K562 (cell line): ENCODE measurements at regions not wholly inside any gene's neighbourhood (a gene's known extent, or its start where the extent isn't known, plus 50 kb on each side); places are given as distances from the start of the nearest gene placed in this dataset.

Experiments
- CAMTA2 ChIP-seq: fragments of 250-450 bp; sonication (Bioruptor Pico); conservative IDR thresholded peaks from 2 replicates; pipeline ENCODE4 v1.5.1; 2022
- EZH2 ChIP-seq: IDR thresholded peaks from 2 replicates; pipeline ENCODE4 v1.6.1; 2012; ENCODE audit warnings: low read depth, mild to moderate bottlenecking, inconsistent platforms, low read length, borderline replicate concordance
- LARP7 ChIP-seq: fragments of 450-650 bp; IDR thresholded peaks from 2 replicates; pipeline ENCODE4 v1.6.1; 2016
- SP1 ChIP-seq: sonication (generic); formaldehyde crosslinking; IDR thresholded peaks from 2 replicates; pipeline ENCODE4 v1.8.1; 2022; ENCODE audit warnings: mild to moderate bottlenecking, missing genetic modification reagents
- USF2 ChIP-seq: sonication (generic); formaldehyde crosslinking; IDR thresholded peaks from 2 replicates; pipeline ENCODE4 v1.5.0; 2020; ENCODE audit warnings: missing genetic modification reagents
- ZNF785 ChIP-seq: fragments of 250-450 bp; sonication (Bioruptor Pico); IDR thresholded peaks from 2 replicates; pipeline ENCODE4 v1.4.0; 2020; ENCODE audit warnings: mild to moderate bottlenecking
- TF ChIP-seq, protein P1 (sequence below): sonication (generic); formaldehyde crosslinking; IDR thresholded peaks from 2 replicates; pipeline ENCODE4 v1.8.1; 2023; ENCODE audit warnings: mild to moderate bottlenecking, missing genetic modification reagents

DNA sequence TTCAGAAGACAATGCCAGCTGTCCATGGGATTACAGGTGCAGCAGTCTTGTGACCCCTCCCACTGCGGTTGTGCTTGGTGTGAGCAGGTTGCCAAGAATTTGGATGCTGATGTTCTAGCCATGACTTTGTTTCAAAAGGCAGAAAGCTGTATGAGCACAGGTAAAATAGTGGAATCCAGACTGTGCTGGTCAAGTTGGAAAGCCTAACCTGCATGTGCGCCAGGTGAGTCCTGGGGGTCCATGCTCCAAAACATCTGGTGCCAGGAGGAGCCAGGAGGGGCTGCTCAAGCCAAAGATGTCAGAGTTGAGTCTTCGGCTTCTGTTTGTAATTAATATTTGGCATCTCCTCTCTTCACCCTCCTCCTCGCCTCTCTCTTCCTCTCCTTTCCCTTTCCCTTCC, 330.1 kb downstream of the MYCN start:
- no peak for TF ChIP-seq USF2 (CRISPR knock-in tag)
- TF ChIP-seq, protein P1, sequence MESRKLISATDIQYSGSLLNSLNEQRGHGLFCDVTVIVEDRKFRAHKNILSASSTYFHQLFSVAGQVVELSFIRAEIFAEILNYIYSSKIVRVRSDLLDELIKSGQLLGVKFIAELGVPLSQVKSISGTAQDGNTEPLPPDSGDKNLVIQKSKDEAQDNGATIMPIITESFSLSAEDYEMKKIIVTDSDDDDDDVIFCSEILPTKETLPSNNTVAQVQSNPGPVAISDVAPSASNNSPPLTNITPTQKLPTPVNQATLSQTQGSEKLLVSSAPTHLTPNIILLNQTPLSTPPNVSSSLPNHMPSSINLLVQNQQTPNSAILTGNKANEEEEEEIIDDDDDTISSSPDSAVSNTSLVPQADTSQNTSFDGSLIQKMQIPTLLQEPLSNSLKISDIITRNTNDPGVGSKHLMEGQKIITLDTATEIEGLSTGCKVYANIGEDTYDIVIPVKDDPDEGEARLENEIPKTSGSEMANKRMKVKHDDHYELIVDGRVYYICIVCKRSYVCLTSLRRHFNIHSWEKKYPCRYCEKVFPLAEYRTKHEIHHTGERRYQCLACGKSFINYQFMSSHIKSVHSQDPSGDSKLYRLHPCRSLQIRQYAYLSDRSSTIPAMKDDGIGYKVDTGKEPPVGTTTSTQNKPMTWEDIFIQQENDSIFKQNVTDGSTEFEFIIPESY, result no peak
- TF ChIP-seq CAMTA2 (CRISPR knock-in tag), result no peak
- TF ChIP-seq EZH2, result no peak
- no peak for TF ChIP-seq ZNF785 (CRISPR knock-in tag)
- TF ChIP-seq LARP7, result no peak
- no peak for TF ChIP-seq SP1 (CRISPR knock-in tag)
